ENCODE measurements at regions not wholly inside any gene's neighbourhood (a gene's known extent, or its start where the extent isn't known, plus 50 kb on each side); places are given as distances from the start of the nearest gene placed in this dataset.
"Not testable (repeated sequence)": the region's sequence is repeated elsewhere in the genome, so short reads cannot be mapped to it uniquely, and the experiment has no call there.

DNA sequence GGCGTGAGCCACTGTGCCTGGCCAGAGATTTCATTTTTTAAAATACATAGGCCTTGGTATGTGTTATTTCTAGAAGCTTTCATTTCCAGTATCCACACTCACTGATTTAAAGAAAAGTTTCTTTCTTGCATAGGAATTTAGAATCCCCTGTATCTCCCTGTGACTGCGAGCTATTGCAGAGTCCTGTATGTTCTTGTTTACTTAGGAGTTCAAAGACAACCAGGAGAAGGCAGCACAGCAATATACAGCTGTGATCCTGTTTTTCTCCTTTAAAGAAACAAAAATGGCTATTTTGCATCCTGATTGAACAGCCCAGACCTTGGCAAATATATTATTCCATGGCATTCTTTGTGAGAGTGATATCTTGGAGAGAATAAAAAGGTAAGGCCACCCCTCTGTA is 185.0 kb upstream of the COX10 start:
- no peaks in the 10 kb centered on the region for H3K27me3 Mint-ChIP-seq (ENCODE audit: low read depth)
- H3K4me3 Mint-ChIP-seq = no peak overlapping the region
- H3K27ac Mint-ChIP-seq = no peak overlapping the region
- no peaks in the 10 kb centered on the region for H3K9me3 Mint-ChIP-seq
- H3K4me1 Mint-ChIP-seq (ENCODE audit: low read depth) = no peaks in the 10 kb centered on the region
- H3K36me3 Mint-ChIP-seq (ENCODE audit: low read depth) = peaks cover 4% of the 10 kb centered on the region

DNA sequence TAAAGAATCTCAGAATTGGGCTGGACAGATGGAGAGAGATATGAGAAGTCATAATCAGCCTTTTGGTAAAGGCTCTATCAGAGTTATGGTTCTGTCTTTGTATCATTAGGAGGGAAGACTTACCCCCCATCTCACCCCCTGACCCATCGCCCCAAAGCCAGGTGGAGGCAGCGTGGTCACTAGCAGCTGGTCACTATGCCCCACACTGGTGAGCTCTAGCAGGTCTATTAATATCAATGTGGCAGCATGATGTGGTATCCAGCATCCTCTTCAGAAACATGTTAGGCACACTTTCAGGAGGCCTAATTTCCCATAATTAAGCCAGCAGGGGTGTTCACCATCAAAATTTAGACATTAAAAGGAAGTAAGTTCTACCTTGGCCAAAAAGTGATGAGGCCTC is 183.8 kb upstream of the COX10 start:
- no peak overlapping the region for H3K27ac Mint-ChIP-seq
- no peaks in the 10 kb centered on the region for H3K27me3 Mint-ChIP-seq (ENCODE audit: low read depth)
- H3K9me3 Mint-ChIP-seq = no peaks in the 10 kb centered on the region
- H3K4me3 Mint-ChIP-seq = no peak overlapping the region
- H3K36me3 Mint-ChIP-seq (ENCODE audit: low read depth) = no peaks in the 10 kb centered on the region
- no peaks in the 10 kb centered on the region for H3K4me1 Mint-ChIP-seq (ENCODE audit: low read depth)

DNA sequence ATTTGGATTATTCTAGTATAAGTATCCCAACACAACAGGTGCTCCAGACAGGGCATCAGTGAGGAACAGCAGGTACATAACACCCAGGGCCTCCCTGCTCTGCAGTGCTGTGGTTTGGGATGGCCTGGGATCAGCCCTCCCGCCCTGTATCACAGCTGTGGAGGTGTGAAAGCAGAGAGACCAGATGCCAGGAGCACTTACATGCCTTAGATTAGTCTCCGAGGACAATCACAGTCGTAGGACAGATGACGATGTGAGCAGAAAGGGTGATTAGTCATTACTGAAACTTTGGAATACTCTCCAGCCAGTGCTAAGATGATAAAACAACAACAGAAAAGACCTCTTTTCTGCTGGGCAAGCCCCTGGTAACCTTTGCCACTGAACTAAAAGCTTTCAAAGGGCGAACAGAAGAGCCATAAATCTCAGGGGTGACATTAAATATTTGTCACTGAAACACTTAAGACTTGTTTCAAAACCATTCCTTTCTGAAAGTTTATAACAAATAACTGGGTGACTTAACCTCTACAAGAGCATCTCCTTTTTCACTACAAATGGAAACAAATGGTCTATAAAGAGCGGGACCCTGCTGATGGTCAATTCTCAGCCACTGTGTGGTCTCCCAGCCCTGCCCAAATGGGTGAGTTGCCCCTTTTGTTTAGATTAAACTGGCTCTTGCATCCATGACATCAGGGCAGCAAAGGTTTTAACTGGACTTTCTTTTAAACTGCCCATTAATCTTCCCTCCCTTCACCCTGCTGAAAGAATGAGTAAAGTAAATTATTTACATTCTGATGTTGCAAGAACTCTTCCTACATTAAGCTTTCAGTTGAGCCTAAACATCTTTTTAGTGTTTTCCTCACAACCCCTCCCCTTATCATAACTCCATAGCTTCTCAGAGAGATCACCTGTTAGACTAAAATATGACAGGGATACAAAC is 183.1 kb upstream of the COX10 start:
- no peak overlapping the region for H3K27ac Mint-ChIP-seq
- no peaks in the 10 kb centered on the region for H3K27me3 Mint-ChIP-seq (ENCODE audit: low read depth)
- no peak overlapping the region for H3K4me3 Mint-ChIP-seq
- H3K4me1 Mint-ChIP-seq (ENCODE audit: low read depth) = no peaks in the 10 kb centered on the region
- H3K36me3 Mint-ChIP-seq (ENCODE audit: low read depth) = no peaks in the 10 kb centered on the region
- H3K9me3 Mint-ChIP-seq = no peaks in the 10 kb centered on the region

DNA sequence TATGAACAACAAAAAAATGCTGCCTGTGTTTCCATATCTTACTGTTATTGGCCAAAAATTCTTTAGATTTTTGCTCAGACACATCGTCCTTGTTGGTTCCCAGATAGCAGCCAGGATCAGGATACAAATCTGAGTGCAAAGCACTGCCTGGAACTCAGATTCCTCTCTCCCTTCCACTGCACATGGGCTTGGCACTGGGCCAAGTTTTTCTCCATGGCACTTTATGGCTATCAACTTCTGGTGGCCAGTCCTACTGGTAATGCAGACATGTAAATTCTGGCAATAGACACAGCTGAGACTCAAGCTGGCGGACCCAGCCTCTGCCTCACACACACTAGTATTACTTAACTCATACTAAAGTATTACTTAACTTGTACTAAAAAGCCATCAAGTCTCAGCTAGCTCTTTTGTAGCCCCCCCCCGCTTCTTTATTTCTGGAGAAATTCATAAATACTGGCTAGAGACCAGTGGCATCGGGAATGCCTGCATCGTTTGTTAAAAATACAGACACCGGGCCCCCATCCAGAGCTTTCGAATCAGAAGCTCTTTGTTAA is 181.2 kb upstream of the COX10 start:
- H3K4me3 Mint-ChIP-seq = no peak overlapping the region
- no peaks in the 10 kb centered on the region for H3K4me1 Mint-ChIP-seq (ENCODE audit: low read depth)
- no peaks in the 10 kb centered on the region for H3K27me3 Mint-ChIP-seq (ENCODE audit: low read depth)
- H3K9me3 Mint-ChIP-seq = no peaks in the 10 kb centered on the region
- H3K27ac Mint-ChIP-seq = no peak overlapping the region
- no peaks in the 10 kb centered on the region for H3K36me3 Mint-ChIP-seq (ENCODE audit: low read depth)

DNA sequence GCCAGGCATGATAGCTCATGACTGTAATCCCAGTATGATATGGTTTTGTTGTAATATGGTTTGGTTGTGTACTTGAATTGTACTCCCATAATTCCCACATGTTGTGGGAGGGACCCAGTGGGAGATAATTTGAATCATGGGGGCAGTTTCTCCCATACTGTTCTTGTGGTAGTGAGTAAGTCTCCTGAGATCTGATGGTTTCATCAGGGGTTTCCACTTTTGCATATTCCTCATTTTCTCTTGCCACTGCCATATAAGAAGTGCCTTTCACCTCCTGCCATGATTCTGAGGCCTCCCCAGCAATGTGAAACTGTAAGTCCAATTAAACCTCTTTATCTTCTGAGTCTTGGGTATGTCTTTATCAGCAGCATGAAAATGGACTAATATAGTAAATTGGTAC is 160.3 kb upstream of the COX10 start:
- H3K4me3 Mint-ChIP-seq; H3K27me3 Mint-ChIP-seq (ENCODE audit: low read depth); H3K36me3 Mint-ChIP-seq (ENCODE audit: low read depth); H3K27ac Mint-ChIP-seq; H3K9me3 Mint-ChIP-seq; H3K4me1 Mint-ChIP-seq (ENCODE audit: low read depth): not testable (repeated sequence)

DNA sequence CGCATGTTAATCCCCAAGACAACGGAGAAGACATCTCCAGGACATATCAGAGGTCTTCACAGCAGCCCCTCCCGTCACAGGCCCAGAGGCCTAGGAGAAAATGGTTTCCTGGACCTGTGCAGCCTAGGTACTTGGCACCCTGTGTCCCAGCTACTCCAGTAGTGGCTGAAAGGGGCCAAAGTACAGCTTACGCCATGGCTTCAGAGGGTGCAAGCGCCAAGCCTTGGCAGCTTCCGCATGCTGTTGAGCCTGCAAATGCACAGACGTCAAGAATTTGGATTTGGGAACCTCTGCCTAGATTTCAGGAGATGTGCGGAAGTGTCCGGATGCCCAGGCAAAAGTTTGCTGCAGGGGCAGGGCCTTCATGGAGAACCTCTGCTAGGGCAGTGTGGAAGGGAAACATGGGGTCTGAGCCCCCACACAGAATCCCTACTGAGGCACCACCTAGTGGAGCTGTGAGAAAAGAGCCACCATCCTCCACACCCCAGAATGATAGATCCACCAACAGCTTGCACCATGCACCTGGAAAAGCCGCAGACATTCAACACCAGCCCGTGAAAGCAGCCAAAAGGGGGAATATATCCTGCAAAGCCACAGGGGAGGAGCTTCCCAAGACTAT is 159.3 kb upstream of the COX10 start:
- H3K4me3 Mint-ChIP-seq = no peak overlapping the region
- no peaks in the 10 kb centered on the region for H3K4me1 Mint-ChIP-seq (ENCODE audit: low read depth)
- H3K9me3 Mint-ChIP-seq = no peaks in the 10 kb centered on the region
- H3K36me3 Mint-ChIP-seq (ENCODE audit: low read depth) = no peaks in the 10 kb centered on the region
- no peaks in the 10 kb centered on the region for H3K27me3 Mint-ChIP-seq (ENCODE audit: low read depth)
- H3K27ac Mint-ChIP-seq = no peak overlapping the region

DNA sequence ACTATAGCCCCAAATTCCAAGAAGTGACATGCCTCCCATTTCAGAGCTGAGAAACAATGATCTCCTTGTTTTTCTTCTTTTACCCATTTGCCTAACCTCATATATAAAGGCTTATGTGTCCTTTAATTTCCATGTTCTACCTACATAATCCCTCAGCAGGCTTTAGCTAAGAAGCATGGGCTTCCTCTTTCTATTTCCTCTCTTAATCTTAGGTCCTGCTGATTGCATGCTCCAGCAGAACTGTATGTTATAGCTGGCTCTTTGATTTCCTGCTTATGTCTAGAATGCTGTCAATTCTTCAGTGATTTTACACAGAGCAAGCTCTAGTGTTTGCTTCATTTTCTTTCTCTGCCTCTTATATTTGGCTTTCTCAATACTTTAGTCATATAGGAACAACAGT is 151.7 kb upstream of the COX10 start:
- H3K9me3 Mint-ChIP-seq = no peaks in the 10 kb centered on the region
- H3K27me3 Mint-ChIP-seq (ENCODE audit: low read depth) = no peaks in the 10 kb centered on the region
- H3K4me3 Mint-ChIP-seq = no peak overlapping the region
- no peaks in the 10 kb centered on the region for H3K4me1 Mint-ChIP-seq (ENCODE audit: low read depth)
- H3K36me3 Mint-ChIP-seq (ENCODE audit: low read depth) = peaks cover 2% of the 10 kb centered on the region
- H3K27ac Mint-ChIP-seq = no peak overlapping the region

DNA sequence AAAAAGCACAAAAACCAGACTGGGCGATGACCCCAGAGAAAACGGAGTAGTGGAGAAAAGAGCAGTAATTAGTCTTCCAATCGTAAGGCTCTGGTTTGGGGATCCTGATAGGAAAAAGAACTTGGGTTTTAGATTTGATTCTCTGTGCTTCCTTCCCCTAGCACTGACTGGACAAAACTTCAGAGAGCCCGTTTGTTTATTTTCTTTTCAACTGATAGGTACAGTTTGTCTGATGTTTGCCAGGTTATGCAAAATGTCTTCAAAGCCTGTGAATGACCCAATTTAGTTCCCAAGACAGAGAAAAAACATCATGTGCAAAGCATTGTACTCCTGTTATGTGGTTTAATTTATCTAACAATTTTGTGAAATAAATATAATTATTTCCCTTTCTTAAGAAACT is 151.1 kb upstream of the COX10 start:
- H3K36me3 Mint-ChIP-seq (ENCODE audit: low read depth) = peaks cover 2% of the 10 kb centered on the region
- H3K9me3 Mint-ChIP-seq = no peaks in the 10 kb centered on the region
- H3K27ac Mint-ChIP-seq = no peak overlapping the region
- no peaks in the 10 kb centered on the region for H3K4me1 Mint-ChIP-seq (ENCODE audit: low read depth)
- H3K27me3 Mint-ChIP-seq (ENCODE audit: low read depth) = no peaks in the 10 kb centered on the region
- H3K4me3 Mint-ChIP-seq = no peak overlapping the region

DNA sequence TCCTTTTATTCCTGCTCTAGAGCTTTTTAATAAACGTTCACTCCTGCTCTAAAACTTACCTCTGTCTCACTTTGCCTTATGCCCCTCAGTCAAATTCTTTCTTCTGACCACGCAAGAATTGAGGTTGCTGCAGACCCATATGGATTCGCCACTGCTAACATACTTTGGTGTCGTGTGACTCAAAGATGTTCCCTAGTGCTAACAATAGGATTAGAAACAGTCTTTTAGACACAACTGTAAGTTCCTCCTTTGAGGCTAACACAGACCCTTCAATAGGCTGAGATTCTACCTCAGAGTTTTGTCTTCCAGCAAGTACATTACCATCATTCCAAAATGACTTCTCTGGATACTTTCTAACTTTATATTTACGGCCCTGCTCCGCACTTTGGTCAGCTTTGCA is 149.5 kb upstream of the COX10 start:
- H3K27ac Mint-ChIP-seq = no peak overlapping the region

DNA sequence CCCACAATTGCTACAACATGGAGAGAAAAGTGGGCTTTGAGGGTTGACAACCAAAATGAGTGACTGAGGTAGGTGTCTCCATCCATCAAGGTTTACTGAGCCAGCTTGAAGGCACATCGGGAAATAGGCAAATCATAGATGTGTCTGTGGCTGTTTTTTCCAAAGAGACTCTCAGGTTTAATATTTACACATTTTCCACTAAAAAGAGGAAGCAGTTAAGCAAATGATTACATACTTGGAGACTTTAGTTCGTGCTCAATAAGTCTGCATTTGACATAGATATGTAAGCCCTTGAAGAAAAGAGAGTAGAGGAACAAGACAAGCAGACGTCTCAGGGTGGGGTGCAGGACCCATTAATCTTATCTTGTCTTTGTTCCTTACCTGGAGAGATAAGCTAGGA is 148.9 kb upstream of the COX10 start:
- Mint-ChIP-seq H3K36me3 (ENCODE audit: low read depth) (peaks cover 2% of the 10 kb centered on the region), H3K4me1 (ENCODE audit: low read depth) (no peaks in the 10 kb centered on the region), H3K4me3 (no peak overlapping the region), H3K27ac (no peak overlapping the region), H3K27me3 (ENCODE audit: low read depth) (no peaks in the 10 kb centered on the region), H3K9me3 (no peaks in the 10 kb centered on the region)

More for the DNA sequence above, 149.5 kb upstream of the COX10 start:
- H3K4me1 Mint-ChIP-seq (ENCODE audit: low read depth) = no peaks in the 10 kb centered on the region
- no peak overlapping the region for H3K4me3 Mint-ChIP-seq
- no peaks in the 10 kb centered on the region for H3K9me3 Mint-ChIP-seq
- no peaks in the 10 kb centered on the region for H3K27me3 Mint-ChIP-seq (ENCODE audit: low read depth)
- H3K36me3 Mint-ChIP-seq (ENCODE audit: low read depth) = peaks cover 2% of the 10 kb centered on the region

DNA sequence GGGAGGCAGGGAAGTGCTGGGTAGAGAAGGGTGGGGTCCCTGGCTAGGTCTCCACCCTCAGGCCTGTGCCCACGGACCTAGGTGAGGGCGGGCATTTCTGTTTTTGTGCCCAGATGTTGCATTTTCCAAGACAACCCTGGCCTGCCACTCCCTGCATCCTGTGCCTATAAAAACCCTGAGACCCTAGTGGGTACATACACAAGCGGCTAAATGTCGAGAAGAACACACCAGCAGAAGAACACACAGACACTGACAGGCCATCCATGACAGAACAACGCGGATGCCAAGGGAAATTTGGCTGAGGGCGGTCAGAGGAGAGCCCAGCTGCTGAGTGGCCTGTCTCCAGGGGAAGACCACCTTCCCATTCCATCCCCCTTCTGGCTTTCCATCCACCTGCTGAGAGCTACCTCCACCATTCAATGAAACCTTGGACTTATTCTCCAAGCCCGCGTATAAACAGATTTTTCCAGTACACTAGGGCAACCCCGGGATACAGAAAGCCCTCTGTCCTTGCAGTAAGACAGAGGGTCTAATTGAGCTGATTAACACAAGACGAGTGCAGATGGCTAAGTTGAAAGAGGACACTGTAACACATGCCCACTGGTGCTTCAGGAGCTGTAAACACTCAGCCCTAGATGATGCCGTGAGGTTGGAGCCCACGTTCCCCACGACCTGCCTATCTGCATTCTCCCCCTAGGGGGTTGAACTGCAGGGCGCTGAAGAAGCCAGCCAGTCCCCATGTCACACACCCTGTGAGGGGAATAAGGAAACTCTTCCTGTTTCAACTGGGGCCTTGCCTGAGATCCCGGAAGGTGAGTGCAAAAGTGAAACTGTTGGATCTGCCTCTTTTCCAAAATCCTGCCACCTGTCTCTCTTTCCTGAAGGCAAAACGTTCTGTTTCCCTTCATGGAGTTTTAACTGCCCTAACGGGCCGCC is 147.2 kb upstream of the COX10 start:
- Mint-ChIP-seq H3K4me1 (ENCODE audit: low read depth) (no peaks in the 10 kb centered on the region), H3K4me3 (no peak overlapping the region), H3K27ac (no peak overlapping the region), H3K27me3 (ENCODE audit: low read depth) (no peaks in the 10 kb centered on the region), H3K36me3 (ENCODE audit: low read depth) (peaks cover 2% of the 10 kb centered on the region), H3K9me3 (peaks cover 7% of the 10 kb centered on the region)

DNA sequence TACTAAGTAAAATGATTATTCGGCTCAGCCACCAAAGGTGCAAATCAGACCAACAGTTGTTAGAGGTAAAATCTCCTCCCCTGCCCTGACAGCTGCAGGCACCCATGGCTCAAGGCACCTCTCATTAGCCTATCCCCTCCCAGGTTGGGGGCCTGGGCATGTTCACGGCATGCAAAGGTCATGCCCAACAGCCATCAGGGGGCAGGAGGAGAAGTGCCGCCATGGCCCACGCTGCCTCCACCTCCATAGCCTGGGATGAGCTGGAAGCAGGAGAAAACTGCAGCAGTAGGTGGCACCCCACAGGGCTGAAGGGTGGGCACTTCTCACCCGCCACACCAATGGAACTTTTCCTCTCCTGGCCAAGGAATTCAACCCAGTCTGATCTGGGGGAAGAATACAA is 146.4 kb upstream of the COX10 start:
- Mint-ChIP-seq H3K36me3 (ENCODE audit: low read depth) (peaks cover 2% of the 10 kb centered on the region), H3K4me1 (ENCODE audit: low read depth) (no peaks in the 10 kb centered on the region), H3K9me3 (peaks cover 7% of the 10 kb centered on the region), H3K27me3 (ENCODE audit: low read depth) (no peaks in the 10 kb centered on the region), H3K4me3 (no peak overlapping the region), H3K27ac (no peak overlapping the region)

DNA sequence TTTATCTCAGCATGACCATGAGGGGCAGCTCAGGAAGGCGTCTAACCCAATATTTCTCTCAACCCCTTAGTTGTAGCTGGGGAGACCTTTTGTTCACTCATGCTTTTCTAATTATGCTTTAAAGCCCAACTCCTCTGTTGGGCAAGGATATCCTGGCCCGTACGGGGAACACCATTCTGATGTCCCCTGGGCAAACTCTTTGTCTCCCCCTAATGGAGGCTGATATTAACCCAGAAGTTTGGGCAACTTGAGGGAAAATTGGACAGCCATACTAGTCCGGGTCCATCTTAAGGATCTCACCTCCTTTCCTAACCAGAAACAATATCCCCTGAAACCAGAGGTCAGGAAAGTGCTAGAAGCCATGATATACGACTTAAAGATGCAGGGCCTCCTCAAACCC is 143.7 kb upstream of the COX10 start:
- H3K27ac Mint-ChIP-seq = no peak overlapping the region
- H3K9me3 Mint-ChIP-seq = peaks cover 12% of the 10 kb centered on the region
- no peaks in the 10 kb centered on the region for H3K27me3 Mint-ChIP-seq (ENCODE audit: low read depth)
- H3K4me3 Mint-ChIP-seq = no peak overlapping the region
- H3K4me1 Mint-ChIP-seq (ENCODE audit: low read depth) = no peaks in the 10 kb centered on the region
- peaks cover 3% of the 10 kb centered on the region for H3K36me3 Mint-ChIP-seq (ENCODE audit: low read depth)

DNA sequence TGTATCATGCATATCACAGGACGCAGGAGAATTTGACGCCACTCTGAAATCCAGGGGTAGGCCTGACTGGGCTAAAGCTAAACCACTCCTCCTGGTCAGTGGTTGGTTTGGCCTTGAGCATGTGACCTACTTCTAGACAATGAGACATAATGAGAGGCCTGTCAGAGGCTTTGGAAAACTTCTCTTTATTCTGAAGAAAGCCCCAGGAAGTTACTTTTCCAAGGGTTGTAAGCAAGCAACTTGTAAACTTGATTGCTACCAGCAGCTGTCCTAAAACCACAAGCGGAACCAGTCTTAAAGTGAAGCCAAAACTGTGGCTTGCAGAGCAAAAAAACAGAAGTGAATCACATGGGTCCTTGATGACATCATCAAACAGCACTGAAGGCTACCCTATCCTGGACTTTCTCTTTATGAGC is 138.2 kb upstream of the COX10 start:
- Mint-ChIP-seq H3K4me3 (no peak overlapping the region), H3K9me3 (peaks cover 13% of the 10 kb centered on the region), H3K4me1 (ENCODE audit: low read depth) (peaks cover 3% of the 10 kb centered on the region), H3K36me3 (ENCODE audit: low read depth) (peaks cover 8% of the 10 kb centered on the region), H3K27me3 (ENCODE audit: low read depth) (no peaks in the 10 kb centered on the region), H3K27ac (no peak overlapping the region)

Data from T-helper 1 cell treated with Interleukin-12 subunit alpha and Interleukin-12 subunit beta and Interleukin-4 antibody, amounts not matched to agents 30 μg/mL and 1 μg/mL, for 36 hours (primary cell).